ENCODE measurements at regions not wholly inside any gene's neighbourhood (a gene's known extent, or its start where the extent isn't known, plus 50 kb on each side); places are given as distances from the start of the nearest gene placed in this dataset.
"Not testable (repeated sequence)": the region's sequence is repeated elsewhere in the genome, so short reads cannot be mapped to it uniquely, and the experiment has no call there.

GRCh38 chr6:34646714-34647113 lies 49.9 kb downstream of the ILRUN start:
- DNase-seq (ENCODE audit: low read depth): no peak

DNA sequence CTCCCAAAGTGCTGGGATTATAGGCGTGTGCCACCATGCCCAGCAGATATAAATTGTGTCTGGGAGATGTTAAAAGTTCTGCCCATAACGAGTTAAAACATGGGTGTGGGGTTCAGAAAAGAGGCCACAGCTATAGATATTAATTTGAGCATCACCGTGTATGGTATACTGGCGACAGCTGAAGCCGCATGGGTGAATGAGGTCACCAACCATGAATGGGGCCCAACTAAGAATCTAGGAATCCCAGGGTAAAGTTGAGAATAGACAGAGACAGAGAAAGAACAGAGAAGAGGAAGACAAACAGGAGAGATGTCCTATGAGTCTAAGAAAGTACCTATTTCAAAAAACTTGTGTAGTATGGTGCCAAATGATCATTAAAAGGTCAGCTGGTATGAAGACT lies 50.9 kb downstream of the ILRUN start:
- DNase-seq (ENCODE audit: low read depth): no peak

DNA sequence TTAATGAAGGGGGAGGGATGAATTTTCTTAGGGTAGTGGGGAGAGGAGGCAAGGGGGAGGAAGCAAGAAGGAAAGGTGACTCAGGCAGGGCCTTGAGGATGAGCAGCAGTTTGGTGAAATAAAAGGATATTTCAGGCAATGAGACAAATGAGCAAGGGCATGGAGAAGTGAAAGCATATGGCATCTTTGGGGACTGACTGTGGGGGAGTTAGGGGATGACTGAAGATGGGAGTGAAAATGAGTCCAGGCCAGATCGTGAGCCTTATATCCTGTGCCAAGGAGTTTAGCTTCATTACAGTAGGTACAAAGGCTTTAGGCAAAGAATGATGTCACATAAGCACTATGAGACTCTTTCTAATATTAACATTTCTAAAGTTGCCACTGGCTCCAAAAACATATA lies 51.9 kb downstream of the ILRUN start:
- no peak for DNase-seq (ENCODE audit: low read depth)

GRCh38 chr6:34642427-34642826 lies 54.1 kb downstream of the ILRUN start:
- no peak for DNase-seq (ENCODE audit: low read depth)

DNA sequence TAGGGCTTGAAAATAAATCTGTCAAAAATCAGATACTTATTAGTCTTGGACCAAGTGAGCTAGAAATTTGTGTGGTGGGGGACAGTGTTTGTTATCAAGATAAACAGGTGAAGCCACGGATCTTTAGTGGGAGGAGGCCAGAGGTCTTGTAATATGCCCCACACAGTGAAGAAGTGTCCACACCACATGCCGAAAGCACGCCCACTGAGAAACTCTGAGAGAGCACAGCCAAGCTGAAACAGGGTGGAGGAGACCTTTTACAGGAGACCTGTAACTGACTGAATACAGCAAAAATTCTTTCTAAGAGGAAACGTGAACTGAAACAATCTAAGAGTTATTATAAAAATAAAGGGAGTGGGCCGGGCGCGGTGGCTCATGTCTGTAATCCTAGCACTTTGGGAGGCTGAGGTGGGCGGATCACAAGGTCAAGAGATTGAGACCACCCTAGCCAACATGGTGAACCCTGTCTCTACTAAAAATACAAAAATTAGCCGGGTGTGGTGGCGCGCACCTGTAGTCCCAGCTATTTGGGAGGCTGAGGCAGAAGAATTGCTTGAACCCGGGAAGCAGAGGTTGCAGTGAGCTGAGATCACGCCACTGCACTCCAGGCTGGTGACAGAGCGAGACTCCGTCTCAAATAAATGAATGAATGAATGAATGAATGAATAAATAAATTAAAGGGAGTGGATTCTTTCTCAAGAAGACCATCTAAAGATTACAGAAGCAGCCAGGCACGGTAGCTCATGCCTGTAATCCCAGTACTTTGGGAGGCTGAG lies 56.3 kb downstream of the ILRUN start:
- DNase-seq (ENCODE audit: low read depth): not testable (repeated sequence)

GRCh38 chr6:34638834-34639736 lies 57.5 kb downstream of the ILRUN start:
- DNase-seq (ENCODE audit: low read depth): peak; percentile 55

DNA sequence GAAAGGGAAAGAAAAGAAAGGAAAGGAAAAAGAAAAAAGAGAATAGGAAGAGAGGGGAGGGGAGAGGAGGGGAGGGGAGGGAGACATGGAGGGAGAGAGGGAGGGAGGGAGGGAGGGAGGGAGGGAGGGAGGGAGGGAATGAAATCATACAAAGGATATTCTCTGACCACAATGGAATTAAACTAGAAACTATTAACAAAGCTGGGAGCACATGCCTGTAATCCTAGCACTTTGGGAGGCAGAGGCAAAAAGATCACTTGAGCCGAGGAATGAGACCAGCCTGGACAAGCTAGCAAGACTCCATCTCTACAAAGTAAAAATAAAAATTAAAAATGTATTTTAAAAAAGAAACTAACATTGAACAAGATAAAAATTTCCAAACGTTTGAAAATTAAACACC lies 62.8 kb downstream of the ILRUN start:
- no peak for DNase-seq (ENCODE audit: low read depth)

- no peak for DNase-seq (ENCODE audit: low read depth)
Measured at GRCh38 chr6:34633256-34633655, 63.3 kb downstream of the ILRUN start.

DNA sequence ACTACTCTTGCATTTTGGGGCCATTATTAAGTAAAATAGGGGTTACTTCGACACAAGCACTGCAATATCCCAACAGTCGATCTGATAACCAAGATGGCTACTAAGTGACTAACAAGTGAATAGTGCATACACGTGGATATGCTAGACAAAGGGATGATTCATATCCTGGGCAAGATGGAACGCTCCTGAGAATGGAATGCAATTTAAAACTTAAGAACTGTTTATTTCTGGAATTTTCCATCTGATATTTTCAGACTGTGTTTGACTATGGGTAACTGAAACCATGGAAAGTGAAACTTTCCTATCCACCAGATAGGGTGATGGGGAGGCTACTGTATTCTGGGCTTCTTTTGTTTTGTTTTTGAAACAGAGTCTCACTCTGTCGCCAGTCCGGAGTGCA lies 66.5 kb downstream of the ILRUN start:
- DNase-seq (ENCODE audit: low read depth): peak; percentile 89

GRCh38 chr6:34627296-34627695 lies 69.3 kb downstream of the ILRUN start:
- DNase-seq (ENCODE audit: low read depth): no peak

DNA sequence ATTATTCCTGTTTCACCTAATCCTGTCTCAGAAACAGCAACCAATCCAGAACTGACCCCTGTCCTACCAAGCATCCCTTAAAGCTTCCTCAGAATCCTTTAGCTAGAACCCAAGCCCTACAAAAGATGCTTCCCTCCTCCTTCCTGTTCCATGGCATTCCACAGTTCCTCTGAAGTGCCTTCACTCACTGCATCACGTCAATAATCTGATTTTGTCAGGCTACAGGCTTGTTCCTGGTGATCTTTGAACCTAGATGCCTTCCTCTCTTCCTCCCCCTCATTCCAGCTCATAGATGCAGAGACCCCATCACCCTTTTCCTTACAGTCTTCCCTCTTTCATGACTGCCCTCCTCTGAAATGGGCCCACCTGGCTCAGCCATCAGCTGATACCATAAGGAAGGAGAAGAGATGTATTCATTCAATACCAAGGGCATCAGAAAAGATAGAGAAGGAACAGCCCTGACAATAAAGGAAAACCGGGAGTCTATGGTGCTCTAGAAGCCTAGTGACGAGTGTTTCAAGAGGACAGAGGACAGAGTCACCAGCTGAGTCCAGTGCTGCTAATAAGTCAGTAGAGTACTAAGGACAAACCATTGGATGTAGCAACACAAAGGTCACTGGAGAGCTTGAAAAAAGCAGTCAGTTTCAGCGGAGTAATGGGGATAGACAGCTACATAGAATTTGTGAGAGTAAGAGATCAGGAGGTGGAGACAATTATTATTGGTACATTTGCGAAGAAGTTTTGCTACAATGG lies 62.5 kb upstream of the SPDEF start:
- DNase-seq (ENCODE audit: low read depth): no peak

DNA sequence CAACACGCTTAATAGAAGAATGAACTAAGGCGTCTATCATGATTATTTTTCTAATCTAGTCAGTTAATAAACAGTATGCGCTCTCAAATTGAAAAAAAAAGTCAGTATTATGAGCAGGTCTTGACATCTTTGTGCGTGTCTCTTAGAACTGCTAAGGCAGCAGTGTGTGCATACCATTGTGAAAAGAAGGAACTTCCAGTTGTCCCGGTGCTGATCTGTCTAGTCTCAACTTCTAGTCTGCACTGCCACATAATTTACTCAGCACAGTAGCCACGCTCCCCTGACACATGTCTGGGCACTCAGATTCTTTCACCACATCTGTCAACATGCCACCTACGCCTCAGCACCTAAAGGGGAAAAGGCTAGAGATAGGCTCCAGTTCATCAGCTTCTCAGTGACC lies 61.1 kb upstream of the SPDEF start:
- no peak for DNase-seq (ENCODE audit: low read depth)

GRCh38 chr6:34616227-34616585 lies 60.1 kb upstream of the SPDEF start:
- DNase-seq (ENCODE audit: low read depth): no peak

DNA sequence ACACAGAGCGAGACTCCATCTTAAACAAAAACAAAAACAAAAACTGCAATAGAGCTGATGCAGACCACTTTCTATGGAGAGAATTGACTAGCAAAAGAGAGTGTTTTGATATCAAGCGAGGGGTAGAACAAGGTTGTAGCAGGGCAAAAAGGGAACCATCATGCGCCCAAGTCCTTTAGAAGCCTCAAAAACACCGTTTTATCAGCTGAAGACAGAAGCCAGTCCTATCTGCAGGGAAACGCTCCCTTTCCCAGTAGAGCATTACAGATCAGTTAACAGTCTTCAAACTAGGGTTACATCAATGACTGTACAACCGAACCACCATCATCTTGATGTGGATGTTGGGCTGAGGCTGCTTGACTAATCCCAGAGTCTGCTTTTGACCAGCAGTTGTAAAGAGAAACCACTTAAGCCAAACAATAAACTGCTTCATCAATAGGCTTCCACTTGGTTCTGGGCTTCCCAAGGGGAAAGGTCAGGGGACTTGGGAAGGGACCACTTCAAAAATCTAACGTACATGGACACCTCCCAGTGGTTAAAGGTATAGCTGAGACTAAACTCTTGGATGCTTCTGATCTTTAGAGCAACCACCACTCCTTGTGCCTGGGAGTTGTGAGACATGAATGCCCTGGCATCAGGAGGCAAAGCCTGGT lies 59.6 kb upstream of the SPDEF start:
- DNase-seq (ENCODE audit: low read depth): no peak

DNA sequence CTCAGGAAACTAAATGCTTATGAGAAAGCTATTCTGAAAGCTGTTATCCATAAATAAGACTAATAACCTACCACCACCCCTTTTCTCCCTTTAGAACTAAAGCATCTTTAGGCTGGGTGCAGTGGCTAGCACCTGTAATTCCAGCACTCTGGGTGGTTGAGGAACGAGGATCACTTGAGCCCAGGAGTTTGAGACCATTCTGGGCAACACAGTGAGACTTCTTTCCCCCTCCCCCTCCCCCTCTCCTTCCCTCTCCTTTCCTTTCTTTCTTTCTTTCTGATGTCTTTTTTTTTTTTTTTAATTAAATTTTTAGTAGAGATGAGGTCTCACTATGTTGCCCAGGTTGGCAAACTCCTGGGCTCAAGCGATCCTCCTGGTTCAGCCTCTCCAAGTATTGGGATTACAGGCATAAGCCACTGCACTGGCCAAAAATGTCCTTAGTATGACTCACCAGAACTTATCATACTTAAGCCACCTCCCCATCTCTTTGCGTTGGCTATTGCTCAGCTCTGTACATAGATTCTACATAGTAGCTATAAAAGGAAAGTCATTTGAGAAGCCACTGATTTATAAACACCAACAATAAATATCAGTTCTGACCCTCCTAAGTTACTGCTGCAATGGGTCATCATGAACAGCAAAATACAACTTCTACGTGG lies 54.8 kb upstream of the SPDEF start:
- DNase-seq (ENCODE audit: low read depth): peak; percentile 34

GRCh38 chr6:34608321-34609091 lies 52.4 kb upstream of the SPDEF start:
- DNase-seq (ENCODE audit: low read depth): no peak

- DNase-seq (ENCODE audit: low read depth): no peak
Measured at GRCh38 chr6:34606477-34607265, 50.5 kb upstream of the SPDEF start.
